ENCODE measurements at regions not wholly inside any gene's neighbourhood (a gene's known extent, or its start where the extent isn't known, plus 50 kb on each side); places are given as distances from the start of the nearest gene placed in this dataset.

DNA sequence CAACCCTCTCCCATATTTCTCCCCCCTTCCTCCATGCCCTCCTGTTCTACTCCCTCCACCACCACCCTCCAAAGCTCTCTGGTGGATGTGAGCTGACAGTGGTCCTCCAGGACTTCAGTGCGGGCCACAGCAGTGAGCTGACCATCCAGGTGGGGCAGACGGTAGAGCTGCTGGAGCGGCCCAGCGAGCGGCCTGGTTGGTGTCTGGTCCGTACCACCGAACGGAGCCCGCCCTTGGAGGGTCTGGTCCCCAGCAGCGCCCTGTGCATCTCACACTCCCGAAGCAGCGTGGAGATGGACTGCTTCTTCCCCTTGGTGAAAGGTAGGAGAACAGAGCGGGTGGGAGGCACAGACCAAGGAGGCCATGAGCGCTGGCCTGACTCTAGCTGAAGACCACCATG, 167.5 kb upstream of the UMPS start:
- no peak for DNase-seq

DNA sequence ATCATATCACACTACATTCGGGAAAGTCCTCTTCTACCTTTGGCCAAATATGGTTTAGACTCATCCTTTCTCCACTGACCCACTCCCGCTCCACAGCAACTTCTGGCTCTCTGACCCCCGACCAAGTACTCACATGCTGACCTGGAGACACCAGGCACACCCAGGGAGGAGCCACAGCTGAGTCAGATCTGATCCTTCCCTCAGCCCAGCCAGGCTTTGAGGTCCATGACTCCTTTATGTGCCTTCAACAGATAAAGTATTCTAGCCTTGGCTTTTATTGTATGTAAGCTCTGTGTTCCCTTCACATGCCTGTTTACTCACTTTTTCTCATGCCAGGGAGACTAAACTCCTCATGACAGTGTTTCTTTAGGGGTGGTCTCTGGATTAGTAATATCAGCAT, 166.9 kb upstream of the UMPS start:
- no peak for DNase-seq

DNA sequence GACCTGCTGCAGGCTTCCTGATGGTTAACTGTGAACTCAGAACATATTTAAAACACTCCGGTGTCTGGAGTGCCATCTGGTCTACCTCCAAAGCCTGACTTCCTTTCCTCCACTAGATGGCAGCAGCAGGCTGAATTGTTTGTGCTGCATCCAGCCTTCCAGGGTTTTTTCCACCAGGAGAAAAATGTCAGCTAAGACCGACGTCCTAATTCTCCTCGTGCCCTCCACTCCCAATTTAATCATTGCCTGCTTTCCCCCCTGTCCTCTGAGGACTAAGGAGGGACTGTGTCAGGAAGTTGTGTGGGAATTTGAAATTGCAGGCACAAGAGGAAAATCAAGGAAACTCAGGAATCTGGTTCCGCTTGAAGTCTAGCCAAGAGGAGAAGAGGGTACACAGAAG, 165.2 kb upstream of the UMPS start:
- DNase-seq, result peak; percentile 50

DNA sequence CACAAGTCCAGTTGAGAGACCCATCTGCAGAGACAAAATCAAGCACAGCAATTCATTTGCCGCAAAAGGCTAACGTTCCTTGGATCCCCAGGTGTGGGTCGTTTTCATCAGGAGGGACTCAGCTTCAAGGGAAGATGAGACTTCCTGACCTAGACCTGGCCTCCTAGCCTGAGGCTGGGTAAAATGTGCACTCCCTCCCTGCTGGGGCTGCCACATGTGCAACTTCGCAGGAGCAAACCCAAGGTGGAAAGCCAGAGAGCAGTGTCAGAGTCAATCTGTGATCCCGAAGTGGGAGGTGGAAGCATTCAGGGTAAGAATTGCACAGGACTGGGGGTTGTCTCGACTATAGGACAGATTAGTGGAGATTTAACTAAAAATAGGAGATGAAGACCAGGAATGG, 164.7 kb upstream of the UMPS start:
- DNase-seq, result no peak

DNA sequence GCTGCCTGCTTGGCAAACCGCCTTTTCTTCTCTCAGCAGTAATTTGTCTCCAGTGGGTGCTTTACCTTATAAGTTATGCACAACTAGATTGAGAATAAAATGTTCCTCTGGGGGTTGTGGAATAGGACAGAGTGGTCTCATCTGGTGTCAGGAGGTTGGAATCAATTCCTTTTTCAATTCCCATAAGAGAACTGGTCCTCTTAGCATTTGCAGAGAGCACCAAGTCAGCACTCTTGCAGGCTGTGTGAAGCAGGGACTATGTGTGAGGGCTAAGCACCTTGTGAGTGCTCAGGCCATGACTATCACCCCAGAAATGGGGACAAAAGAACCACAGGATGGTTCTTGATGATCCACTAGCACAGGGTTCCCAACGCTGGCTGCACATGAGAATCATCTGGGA, 163.6 kb upstream of the UMPS start:
- no peak for DNase-seq

DNA sequence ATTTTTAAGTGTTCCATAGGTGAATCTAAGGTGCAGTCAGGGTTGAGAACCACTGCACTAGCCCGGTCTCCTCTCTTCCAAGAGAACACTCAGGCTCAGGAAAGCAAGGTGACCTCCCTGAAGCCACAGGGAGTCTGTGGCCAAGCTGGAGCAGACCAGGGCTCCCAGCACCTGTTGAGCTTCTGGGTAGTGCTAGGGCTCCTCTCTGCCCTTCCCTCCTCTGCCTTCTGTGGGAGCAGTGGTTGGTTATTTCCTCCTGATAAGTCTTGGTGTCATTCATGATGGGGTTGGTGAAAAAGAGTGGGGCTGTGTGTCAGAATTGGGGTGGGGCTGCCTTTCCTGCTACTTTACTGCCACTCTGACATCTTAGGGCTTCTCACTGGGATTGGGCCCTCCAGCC, 163.1 kb upstream of the UMPS start:
- DNase-seq, result no peak

DNA sequence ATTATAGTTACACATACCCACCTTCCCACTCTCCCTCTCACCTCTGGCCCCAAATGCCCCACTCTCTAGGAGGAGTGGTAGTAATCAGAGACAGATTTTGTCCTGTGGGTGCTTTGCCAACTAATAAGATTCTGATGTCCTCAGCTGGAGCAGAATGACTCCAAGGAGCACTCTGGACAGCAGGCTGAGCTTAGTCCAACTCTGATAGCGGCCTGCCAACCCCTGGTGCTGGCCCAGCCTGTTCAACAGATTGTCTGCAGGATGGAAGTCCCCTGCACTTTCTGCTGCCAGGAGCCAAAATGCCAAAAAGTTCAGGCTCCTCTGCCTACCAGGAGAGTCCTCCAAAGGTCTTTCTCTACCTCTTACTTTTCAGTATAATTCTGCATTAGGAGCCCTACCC, 160.5 kb upstream of the UMPS start:
- no peak for DNase-seq

DNA sequence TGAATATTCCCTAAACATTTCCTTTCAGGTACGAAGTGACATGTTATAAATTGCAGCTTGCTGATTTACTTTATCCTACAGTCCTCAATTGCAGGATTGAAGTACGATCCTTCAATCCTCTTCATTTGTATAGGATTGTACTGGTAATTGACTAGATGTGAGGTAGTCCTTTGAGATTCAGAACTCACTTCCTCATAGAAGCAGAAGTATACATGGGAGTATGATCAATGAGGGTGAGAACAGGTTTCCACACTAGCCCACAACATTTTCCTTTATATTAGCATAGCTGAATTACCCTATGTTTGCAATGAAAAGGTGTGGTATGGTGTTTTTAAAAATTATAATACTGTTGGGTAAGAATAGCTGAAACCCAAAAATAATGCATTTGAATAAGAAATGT, 160.0 kb upstream of the UMPS start:
- no peak for DNase-seq

DNA sequence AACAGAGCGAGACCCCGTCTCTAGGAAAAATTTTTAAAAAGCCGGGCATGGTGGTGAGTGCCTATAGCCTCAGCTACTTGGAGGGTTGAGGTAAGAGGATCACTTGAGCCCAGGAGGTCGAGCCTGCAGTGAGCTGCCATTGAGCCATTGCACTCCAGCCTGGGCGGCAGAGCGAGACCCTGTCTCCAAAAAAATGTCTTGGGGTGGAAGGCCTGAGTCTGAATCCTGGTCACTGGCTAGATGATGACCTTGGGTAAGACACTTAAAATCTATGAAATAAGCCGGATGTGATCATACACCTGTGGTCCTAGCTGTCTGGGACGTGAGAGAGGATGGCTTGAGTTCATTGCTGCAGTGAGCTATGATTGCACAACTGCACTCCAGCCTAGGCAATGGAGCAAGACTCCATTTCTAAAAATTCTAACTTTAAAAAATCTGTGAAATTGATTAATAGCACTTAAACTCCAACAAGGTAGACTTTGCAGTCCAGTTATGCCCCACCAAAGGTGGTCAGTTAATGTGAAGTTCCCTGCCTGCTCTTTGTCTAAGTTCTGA, 157.3 kb upstream of the UMPS start:
- no peak for DNase-seq

DNA sequence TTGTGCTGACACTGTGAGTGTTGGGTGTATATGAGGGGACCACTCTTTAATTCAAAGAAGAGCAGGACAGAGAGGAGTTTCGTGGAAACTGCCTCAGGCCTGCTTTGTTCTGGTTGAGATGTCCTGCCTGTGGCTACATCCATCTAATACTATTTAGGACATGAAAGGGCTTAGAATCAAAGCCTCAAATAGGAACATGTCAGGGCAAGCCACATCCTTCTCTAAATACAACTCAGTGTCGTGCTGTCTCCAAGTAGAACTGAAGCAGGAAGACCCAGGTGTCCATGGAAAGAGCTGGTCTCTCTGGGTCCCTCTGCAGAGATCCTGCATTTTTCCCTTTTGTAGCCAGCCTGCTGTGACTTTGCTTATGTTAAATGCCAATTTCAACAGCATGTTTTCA, 156.2 kb upstream of the UMPS start:
- no peak for DNase-seq

DNA sequence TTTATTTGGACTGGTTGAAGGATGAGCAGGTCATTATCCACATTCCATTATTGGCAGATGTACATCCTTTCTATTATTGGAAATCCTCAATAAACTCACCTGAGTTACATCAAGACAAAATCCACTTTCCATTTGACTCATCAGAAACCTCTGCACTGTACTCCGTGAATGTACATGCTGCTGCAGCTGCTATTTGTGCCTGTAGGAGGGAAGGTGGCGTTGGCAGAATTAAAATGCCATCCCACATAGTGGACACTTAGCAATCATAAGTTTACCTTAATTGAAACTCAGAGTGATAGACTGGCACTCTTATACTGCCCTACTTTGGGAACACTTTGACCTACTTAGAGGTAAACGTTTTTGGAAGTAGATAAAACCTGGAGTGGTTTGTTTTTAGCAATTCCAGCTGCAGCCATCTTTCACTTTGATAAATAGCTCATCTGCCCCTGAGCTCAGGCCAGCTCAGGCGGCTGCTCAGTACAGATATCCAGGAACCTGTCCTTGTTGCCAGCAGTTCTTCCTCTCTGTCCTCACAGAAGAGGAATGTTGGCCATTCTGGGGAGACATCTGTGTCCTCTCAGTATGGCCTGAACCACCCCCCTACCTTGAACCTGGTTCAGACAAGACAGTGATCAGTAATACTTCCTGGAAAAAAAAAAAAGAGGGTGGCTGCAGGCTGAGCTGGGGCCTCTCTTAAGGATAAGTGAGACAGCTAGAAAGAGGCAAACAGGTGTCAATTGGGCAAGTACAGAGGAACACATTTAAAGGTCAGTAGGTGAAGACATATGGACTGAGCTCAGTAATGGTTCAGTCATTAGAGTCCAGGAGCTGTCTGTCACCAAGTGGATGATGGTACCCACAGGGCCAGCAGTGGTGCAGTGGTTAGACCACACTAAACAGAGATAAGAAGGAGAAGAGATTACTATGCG, 153.4 kb upstream of the UMPS start:
- DNase-seq, result no peak

DNA sequence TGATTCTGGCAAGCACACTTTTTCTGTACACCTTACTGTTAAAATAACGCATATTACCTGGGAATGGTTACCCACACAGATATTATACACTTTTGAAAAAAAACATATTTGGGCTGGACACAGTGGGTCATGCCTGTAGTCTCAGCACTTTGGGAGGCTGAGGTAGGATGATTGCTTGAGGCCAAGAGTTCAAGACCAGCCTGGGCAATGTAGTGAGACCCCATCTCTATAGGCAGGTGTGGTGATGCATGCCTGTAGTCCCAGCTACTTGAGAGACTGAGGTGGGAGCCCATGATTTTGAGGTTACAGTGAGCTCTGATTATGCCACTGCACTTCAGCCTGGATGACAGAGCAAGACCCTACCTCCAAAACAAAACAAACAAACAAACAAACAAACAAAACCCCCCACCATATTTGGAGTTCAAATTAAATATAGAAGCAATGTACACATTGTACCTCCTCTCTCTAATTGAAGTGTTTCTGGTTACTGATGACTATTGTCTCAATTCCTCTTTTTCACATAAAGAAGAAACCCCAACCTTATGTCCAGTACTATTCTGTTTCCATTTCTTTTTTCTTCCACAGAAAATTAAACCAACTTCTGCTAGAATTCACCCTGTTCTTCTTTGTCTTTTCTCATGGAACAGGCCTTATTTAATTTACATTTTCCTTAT, 152.6 kb upstream of the UMPS start:
- no peak for DNase-seq

DNA sequence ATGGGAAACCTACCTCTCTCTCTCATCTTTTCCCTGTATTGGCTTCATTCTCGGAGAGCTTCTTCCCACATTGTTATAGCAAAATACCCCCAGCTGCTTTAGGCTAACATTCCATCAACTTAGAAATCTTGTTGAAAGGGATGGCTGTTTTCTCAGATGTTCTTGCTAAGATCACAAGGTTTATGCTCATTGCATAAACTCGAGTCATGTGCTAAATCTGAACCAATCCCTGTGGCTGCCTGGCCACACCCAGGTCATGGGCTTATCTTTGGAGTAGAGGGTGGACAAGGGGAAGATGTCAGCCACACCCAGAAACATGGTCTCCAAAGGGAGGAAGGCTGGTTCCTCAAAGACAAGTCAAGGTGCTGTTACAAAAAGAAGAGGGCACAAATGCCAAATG, 150.6 kb upstream of the UMPS start:
- DNase-seq, result no peak

DNA sequence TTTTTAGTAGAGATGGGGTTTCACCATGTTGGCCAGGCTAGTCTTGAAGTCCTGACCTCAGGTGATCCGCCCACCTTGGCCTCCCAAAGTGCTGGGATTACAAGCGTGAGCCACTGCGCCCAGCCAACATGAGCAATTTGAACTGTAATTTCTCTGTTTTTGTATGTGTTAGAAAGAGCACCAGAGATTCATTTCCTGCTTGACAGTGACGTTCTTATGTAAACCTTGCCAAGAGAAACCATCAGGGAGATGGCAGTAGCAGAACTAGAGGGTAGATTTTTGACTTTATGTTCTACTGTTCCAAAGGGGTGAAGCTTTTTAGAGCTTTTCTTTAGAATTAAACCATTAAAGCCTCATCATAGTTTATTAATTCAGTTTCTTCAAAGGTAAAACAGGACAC, 148.1 kb upstream of the UMPS start:
- no peak for DNase-seq

DNA sequence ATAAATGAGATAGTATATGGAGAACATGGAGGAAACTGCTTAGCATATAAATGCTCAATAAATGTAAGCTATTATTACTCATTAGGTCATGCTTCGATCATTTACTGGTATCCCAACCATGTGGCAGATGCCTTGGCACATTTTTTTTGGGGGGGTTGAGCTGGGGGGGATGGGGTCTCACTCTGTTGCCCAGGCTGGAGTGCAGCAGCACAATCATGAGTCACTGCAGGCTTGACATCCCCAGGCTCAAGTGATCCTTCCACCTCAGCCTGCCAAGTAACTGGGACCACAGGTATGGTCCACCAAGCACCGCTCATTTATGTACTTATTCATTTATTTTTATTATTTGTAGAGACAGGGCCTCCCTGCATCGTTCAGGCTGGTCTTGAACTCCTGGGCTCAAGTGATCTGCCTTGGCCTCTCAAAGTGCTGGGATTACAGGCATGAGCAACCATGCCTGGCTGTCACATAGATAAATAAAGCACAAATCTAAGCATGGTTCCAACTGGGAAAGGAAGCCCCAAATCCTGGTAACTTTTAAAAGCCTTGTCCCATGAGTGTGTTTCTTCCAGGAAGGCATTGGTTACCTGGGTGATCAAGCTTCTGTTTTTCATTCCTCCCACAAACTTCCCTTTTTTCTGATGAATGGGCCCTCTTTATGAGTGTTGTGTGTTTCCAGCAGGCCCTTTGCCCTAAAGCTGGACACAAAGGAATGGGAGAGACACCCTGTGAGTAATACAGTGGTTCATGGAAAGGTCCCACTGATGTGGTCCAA, 147.4 kb upstream of the UMPS start:
- DNase-seq, result no peak

DNA sequence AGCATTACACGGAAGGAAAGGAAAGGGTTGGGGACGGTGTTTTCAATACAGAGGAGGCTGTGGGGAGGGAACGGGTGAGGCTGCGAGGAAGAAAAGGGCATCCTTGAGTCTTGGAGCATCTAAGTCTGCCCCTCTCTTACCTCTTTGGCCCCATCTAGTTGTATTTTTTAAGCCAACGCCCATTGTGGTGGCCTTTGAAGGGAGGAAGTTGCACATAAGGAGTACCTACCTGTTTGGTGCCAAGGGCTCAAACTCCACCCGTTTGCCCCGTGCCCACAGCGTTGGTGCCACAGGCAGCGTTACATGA, 146.1 kb upstream of the UMPS start:
- DNase-seq, result no peak

DNA sequence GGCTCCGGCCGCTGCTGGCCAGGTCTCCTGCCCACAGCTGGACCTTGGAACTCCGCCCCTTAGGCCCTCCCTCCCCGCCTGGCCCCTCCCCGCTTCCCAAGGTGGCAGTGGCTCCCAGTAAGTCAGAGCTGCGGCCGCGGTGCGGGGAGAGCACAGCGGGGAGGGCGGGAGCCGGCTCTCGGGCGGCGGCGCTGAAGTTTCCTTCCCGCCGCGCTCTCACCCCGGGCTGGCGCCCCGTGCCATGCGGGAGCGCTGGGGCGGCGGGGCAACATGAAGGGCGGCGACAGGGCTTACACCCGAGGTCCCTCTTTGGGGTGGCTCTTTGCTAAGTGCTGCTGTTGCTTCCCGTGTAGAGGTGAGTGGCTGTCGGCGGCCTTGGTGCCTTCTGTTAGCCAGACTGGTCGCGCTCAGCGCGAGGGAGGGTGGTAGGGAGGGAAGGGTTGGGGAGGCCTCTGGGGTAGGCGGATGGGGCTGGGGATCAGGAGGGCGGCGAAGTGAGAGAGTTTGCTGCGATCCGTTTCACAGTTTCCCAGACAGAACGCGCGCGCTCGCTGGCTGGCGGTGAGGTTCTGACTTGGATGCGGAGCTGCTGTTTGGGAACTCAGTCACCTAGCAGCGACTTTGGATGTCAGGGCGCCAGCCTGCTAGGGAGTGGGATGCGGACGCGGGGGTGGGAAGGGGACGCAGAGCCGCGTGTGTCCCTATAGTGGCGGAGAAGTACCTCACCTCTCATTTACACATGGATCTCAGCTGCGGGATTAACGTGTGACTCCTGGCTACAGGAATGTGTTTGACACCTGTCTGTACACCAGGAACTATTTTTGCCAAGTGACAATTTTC, 145.5 kb upstream of the UMPS start:
- peak; percentile 42 for DNase-seq

DNA sequence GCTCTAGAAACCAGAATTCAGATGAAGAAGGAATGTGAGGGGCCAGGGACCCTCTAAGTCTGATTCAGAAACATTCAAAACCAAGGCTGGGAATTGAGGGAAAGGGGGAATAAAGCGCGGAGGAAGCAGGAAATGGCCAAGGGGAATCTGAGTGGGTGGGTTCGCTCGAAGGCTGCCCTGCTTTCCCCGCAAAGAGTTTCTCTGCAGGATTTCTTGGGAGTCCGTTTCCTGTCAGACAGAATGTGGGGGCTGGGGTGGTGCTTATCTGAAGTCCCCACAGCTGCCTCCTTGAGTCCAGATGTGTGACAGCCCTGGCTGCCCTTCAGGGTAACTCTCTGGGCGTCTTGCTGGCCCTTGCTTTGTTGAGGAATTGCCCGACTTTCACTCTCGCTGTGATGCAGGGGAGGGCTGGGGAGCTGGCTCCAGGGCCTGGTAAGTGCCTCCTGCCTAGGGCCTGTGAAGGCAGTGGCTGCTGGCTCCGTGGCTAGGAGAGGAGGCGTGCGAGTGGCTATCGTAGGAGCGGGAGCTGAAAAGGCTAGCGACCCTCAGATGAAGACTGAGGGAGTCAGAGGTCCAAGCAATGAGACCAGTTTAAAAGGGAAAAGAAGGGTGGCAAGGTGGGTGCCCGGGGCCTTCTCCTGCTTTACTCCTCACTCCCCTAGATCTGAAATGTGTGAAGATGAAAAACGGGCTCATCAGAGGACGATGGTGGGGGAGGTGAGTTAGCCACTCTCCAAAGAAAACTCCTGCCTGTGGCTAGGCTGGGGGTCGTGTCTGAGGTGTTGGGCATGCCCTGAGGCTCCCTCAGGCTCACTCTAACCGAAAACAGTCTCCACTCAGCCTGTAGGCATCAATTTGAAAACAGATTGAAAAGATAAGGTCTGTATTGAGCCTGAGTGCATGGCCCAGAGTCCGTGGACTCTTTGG, 143.9 kb upstream of the UMPS start:
- no peak for DNase-seq

DNA sequence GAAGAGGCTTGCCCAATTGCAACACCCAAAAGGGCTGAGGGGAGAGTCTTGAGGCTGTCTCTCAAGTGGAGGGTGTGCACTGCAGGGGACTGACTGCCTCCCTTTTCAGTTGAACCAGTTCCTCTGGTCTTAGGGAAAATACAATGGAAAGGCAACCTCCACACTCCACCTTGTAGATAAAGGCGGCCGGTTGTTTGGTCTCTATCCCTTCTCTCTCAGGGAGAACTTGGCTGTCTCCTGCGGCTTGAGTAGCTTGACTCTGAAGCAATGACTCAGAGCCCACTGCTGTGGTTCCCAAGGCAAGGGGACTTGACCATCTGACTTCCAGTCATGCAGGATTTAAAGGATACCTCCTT, 143.2 kb upstream of the UMPS start:
- DNase-seq, result no peak

DNA sequence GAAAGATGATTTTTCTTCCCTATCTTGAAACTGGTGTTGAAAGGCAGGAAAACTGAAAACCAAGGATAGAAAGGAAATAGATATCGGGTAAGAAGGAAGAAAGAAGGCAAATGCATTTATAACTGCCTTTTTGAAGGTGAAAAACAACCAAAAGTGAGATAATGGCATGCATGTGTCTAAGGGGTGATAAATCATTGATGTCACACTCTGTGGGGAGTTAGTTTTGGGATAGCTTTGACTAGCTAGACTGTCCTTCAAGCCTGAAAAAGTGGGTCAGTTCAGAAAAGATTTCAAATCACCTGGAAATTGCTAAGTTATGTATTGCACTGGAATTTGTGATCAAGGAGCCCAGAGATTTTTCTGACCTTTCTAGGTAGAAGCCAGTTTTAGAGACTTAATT, 142.2 kb upstream of the UMPS start:
- no peak for DNase-seq

DNA sequence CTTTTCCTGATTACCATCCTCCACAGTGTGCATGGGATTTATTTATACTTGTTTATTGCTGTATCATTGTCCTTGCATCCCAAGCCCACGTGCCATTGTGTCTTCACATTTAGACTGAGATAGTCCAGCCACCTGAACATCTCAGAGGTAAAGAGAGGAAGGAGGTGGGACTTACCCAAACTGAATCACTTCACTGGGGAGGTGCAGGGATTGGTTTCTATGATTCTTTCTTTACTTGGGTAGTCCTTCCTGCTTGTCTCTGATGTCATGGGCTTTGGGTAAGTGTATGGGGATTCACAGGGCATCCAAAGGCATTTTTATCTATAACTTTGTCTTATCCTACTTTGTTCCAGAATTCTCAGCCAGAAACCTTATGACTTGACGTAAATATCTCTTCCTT, 141.5 kb upstream of the UMPS start:
- DNase-seq, result no peak

DNA sequence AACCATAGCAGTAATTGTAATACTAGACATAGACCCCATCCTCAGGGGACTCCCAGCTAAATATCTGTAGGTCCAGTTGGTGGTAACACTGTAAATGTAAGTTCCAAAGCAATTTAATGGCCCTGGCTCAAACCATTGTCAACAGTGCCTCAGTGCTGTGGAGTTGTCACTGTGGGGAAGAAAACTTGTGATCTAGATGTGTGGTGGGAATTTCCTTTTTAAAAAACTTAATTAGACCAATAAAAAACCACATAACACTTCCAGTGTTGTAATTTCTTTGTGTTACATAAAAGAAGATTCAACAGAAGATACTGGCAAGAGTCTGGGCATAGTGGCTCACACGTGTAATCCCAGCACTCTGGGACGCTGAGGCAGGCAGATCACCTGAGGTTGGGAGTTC, 138.6 kb upstream of the UMPS start:
- no peak for DNase-seq

Measured in activated CD4-positive, CD25-positive, alpha-beta regulatory T cell treated with anti-CD3 and anti-CD28 coated beads, Interleukin-2, amount 50 U/mL, for 72 hours (primary cell).